MM.1S (cell line): ENCODE measurements at regions not wholly inside any gene's neighbourhood (a gene's known extent, or its start where the extent isn't known, plus 50 kb on each side); places are given as distances from the start of the nearest gene placed in this dataset.

Source experiments
- EZH2 ChIP-seq: fragments of 300-600 bp; sonication (generic); optimal IDR thresholded peaks from 2 replicates; pipeline ENCODE3; 2017; ENCODE audit warnings: low read depth, mild to moderate bottlenecking, antibody characterized with exemption, low read length, mixed read lengths
- EZH2phosphoT487 ChIP-seq: fragments of 300-600 bp; sonication (generic); IDR thresholded peaks from 2 replicates; pipeline ENCODE4 v1.6.1; 2018; ENCODE audit warnings: antibody characterized with exemption, low read length

- TF ChIP-seq EZH2phosphoT487 (no peak), EZH2 (no peak)
Observed at GRCh38 chr10:2980116-2980515, 87.2 kb upstream of the PFKP start.
